DOHH2 (cell line): ENCODE measurements at regions not wholly inside any gene's neighbourhood (a gene's known extent, or its start where the extent isn't known, plus 50 kb on each side); places are given as distances from the start of the nearest gene placed in this dataset.
"Not testable (repeated sequence)": the region's sequence is repeated elsewhere in the genome, so short reads cannot be mapped to it uniquely, and the experiment has no call there.

ENCODE experiments used
- H3F3A ChIP-seq: fragments of 200-600 bp; sonication (generic), shearing (Covaris generic); 2 replicates; pipeline ENCODE4 v1.6.0; 2016; ENCODE audit warnings: antibody characterized with exemption, mild to moderate bottlenecking; ENCODE audit not compliant: control insufficient read depth, insufficient read depth
- H3K27ac ChIP-seq: fragments of 200-600 bp; sonication (generic); 2 replicates; pipeline ENCODE4 v1.5.1; 2014; ENCODE audit warnings: low read depth, mild to moderate bottlenecking, low read length, moderate library complexity
- H3K27me3 ChIP-seq: fragments of 200-600 bp; sonication (generic); 2 replicates; pipeline ENCODE4 v1.6.1; 2014; ENCODE audit warnings: mild to moderate bottlenecking, low read length, mixed read lengths; ENCODE audit not compliant: control insufficient read depth
- H3K36me3 ChIP-seq: fragments of 200-600 bp; sonication (generic); 2 replicates; pipeline ENCODE4 v1.6.1; 2014; ENCODE audit warnings: mild to moderate bottlenecking, low read length, moderate library complexity, mixed read lengths; ENCODE audit not compliant: control insufficient read depth
- H3K4me1 ChIP-seq: fragments of 200-600 bp; sonication (generic); 2 replicates; pipeline ENCODE4 v1.6.1; 2014; ENCODE audit warnings: mild to moderate bottlenecking, low read length, mixed read lengths; ENCODE audit not compliant: control insufficient read depth
- H3K4me2 ChIP-seq: fragments of 200-600 bp; sonication (generic); 2 replicates; pipeline ENCODE4 v1.6.0; 2014; ENCODE audit warnings: mild to moderate bottlenecking, low read length, moderate library complexity
- H3K4me3 ChIP-seq: fragments of 200-600 bp; sonication (generic); 2 replicates; pipeline ENCODE4 v1.5.1; 2014; ENCODE audit warnings: mild to moderate bottlenecking, low read length, mixed read lengths
- H3K79me2 ChIP-seq: fragments of 200-600 bp; sonication (generic); 2 replicates; pipeline ENCODE4 v1.6.1; 2014; ENCODE audit warnings: mild to moderate bottlenecking, low read length, mixed read lengths; ENCODE audit not compliant: control insufficient read depth
- H3K9me2 ChIP-seq: fragments of 200-600 bp; sonication (generic); replicated peaks from 2 replicates; pipeline ENCODE4 v1.6.1; 2014; ENCODE audit warnings: mild to moderate bottlenecking, low read length, mixed read lengths; ENCODE audit not compliant: control insufficient read depth
- H3K9me3 ChIP-seq: fragments of 200-600 bp; sonication (generic); 2 replicates; pipeline ENCODE4 v1.6.1; 2014; ENCODE audit warnings: antibody characterized with exemption, low read length, mixed read lengths; ENCODE audit not compliant: control insufficient read depth, insufficient read depth
- H4K20me1 ChIP-seq: fragments of 200-600 bp; sonication (generic); 2 replicates; pipeline ENCODE4 v1.6.0; 2014; ENCODE audit warnings: low read depth, mild to moderate bottlenecking, antibody characterized with exemption, low read length, moderate library complexity; ENCODE audit not compliant: control insufficient read depth, insufficient read depth
- EZH2phosphoT487 ChIP-seq: fragments of 200-600 bp; sonication (generic); IDR thresholded peaks from 2 replicates; pipeline ENCODE4 v1.6.1; 2017; ENCODE audit warnings: borderline replicate concordance, mild to moderate bottlenecking, antibody characterized with exemption, low read length, moderate library complexity, mixed read lengths
- TF ChIP-seq, protein P1 (sequence below): fragments of 200-600 bp; sonication (generic); IDR thresholded peaks from one replicate; pipeline ENCODE4 v1.5.1; 2014; ENCODE audit warnings: antibody characterized with exemption, mild to moderate bottlenecking, low read depth, low read length; ENCODE audit not compliant: poor library complexity, severe bottlenecking

GRCh38 chr4:120261117-120261516, 194.5 kb upstream of the MAD2L1 start:
- no peaks in the 10 kb centered on the region for H3K79me2 ChIP-seq
- no peak overlapping the region for H3K27ac ChIP-seq
- no peaks in the 10 kb centered on the region for H3K9me3 ChIP-seq
- TF ChIP-seq, protein P1, sequence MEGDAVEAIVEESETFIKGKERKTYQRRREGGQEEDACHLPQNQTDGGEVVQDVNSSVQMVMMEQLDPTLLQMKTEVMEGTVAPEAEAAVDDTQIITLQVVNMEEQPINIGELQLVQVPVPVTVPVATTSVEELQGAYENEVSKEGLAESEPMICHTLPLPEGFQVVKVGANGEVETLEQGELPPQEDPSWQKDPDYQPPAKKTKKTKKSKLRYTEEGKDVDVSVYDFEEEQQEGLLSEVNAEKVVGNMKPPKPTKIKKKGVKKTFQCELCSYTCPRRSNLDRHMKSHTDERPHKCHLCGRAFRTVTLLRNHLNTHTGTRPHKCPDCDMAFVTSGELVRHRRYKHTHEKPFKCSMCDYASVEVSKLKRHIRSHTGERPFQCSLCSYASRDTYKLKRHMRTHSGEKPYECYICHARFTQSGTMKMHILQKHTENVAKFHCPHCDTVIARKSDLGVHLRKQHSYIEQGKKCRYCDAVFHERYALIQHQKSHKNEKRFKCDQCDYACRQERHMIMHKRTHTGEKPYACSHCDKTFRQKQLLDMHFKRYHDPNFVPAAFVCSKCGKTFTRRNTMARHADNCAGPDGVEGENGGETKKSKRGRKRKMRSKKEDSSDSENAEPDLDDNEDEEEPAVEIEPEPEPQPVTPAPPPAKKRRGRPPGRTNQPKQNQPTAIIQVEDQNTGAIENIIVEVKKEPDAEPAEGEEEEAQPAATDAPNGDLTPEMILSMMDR = no peak
- no peak for TF ChIP-seq EZH2phosphoT487
- no peaks in the 10 kb centered on the region for H3K36me3 ChIP-seq
- H3K4me1 ChIP-seq = no peaks in the 10 kb centered on the region
- H3K4me3 ChIP-seq = no peak overlapping the region
- H4K20me1 ChIP-seq = no peaks in the 10 kb centered on the region
- H3K9me2 ChIP-seq = no peaks in the 10 kb centered on the region
- no peak overlapping the region for H3K4me2 ChIP-seq
- H3K27me3 ChIP-seq = no peaks in the 10 kb centered on the region
- no peaks in the 10 kb centered on the region for H3F3A ChIP-seq

- not testable (repeated sequence) for H3K4me3 ChIP-seq
Observed at GRCh38 chr4:120256112-120256775, 189.6 kb upstream of the MAD2L1 start.

GRCh38 chr4:120238277-120238973, 171.8 kb upstream of the MAD2L1 start:
- no peak overlapping the region for H3K4me2 ChIP-seq
- H3K36me3 ChIP-seq = no peaks in the 10 kb centered on the region
- no peaks in the 10 kb centered on the region for H3K9me2 ChIP-seq
- H3K27ac ChIP-seq = no peak overlapping the region
- H3K9me3 ChIP-seq = no peaks in the 10 kb centered on the region
- no peak overlapping the region for H3K4me3 ChIP-seq
- no peaks in the 10 kb centered on the region for H4K20me1 ChIP-seq
- TF ChIP-seq, protein P1 = no peak
- TF ChIP-seq EZH2phosphoT487 = no peak
- no peaks in the 10 kb centered on the region for H3K4me1 ChIP-seq
- H3K79me2 ChIP-seq = no peaks in the 10 kb centered on the region
- no peaks in the 10 kb centered on the region for H3K27me3 ChIP-seq
- no peaks in the 10 kb centered on the region for H3F3A ChIP-seq

More at GRCh38 chr4:120256112-120256775, 189.6 kb upstream of the MAD2L1 start:
- not testable (repeated sequence) for H3K9me2 ChIP-seq, H3K9me3 ChIP-seq, H3K4me2 ChIP-seq, H3K27ac ChIP-seq, H3K27me3 ChIP-seq, H3K4me1 ChIP-seq, H3F3A ChIP-seq, H3K36me3 ChIP-seq, H4K20me1 ChIP-seq, H3K79me2 ChIP-seq

DNA sequence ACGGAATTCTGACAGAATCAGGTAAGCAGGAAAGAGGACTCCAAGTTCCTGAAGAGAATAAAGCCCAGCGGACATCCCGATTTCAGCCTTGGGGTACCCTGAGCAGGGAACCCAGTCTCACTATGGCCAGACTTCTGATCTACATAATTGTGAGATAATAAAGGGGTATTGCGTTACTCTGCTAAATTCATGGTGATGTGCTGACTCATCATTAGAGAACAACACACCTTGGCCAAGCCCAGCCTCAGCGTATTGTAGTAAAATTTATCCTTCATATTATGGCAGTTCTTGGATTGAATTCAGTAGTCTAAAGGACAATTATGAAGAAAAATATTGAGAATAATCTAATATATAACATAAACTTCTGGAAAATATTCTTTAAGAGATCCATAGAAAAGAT, 170.2 kb upstream of the MAD2L1 start:
- Histone ChIP-seq H3K27ac (no peak overlapping the region), H3K4me2 (no peak overlapping the region), H3K79me2 (no peaks in the 10 kb centered on the region), H4K20me1 (no peaks in the 10 kb centered on the region), H3K4me3 (no peak overlapping the region), H3K36me3 (no peaks in the 10 kb centered on the region), H3K9me2 (no peaks in the 10 kb centered on the region), H3K4me1 (no peaks in the 10 kb centered on the region), H3K9me3 (no peaks in the 10 kb centered on the region), H3F3A (no peaks in the 10 kb centered on the region), H3K27me3 (no peaks in the 10 kb centered on the region)
- TF ChIP-seq, protein P1 = no peak
